Tibial nerve (tissue), 4 donors: ENCODE measurements at regions not wholly inside any gene's neighbourhood (a gene's known extent, or its start where the extent isn't known, plus 50 kb on each side); places are given as distances from the start of the nearest gene placed in this dataset.

Source experiments
- EP300 ChIP-seq, 2 donors: sonication (generic); formaldehyde crosslinking; IDR thresholded peaks; one replicate each; pipeline ENCODE4 v1.6.1; 2017; ENCODE audit warnings: antibody characterized with exemption in 2 of 2, mild to moderate bottlenecking in 1 of 2
- POLR2A ChIP-seq, 2 donors: fragments of 450-650 bp; IDR thresholded peaks; one replicate each; pipeline ENCODE4 v1.6.1; 2017; ENCODE audit warnings: antibody characterized with exemption in 2 of 2, mild to moderate bottlenecking in 2 of 2, moderate library complexity in 2 of 2
- TF ChIP-seq, protein P1 (sequence below), 5 experiments: fragments of 200-600 bp in 3 of 5; fragments of 450-650 bp in 2 of 5; sonication (generic) in 3 of 5; IDR thresholded peaks; one replicate each; pipeline ENCODE4 v1.5.1; 2016 to 2019; ENCODE audit warnings: antibody characterized with exemption in 5 of 5, mild to moderate bottlenecking in 3 of 5, moderate library complexity in 2 of 5

DNA sequence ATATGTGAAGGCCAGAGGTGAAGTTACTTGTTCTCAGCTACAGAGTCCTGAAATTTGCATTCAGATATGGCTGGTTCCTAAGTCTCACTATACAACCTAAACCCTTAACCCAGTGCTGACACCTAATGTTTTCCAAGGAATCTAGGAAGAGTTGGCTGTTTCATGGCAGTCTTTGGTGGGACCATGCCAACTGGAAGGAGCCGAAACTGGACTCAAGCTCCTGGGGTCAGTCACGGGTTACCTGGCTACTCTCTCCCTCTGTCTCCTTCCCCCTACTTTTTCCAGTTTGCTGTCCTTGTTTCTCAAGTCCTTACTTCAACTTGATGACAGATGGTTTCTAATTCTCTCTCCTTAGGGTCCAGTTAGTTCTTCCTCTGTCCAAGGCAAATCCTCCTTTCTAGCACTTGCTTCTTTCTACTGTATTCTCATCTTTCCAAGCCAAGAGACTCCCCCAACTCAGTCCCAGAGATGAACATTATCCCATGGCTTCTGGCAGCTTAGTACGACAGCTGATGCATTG, 88.6 kb upstream of the COL6A5 start:
- TF ChIP-seq, protein P1, sequence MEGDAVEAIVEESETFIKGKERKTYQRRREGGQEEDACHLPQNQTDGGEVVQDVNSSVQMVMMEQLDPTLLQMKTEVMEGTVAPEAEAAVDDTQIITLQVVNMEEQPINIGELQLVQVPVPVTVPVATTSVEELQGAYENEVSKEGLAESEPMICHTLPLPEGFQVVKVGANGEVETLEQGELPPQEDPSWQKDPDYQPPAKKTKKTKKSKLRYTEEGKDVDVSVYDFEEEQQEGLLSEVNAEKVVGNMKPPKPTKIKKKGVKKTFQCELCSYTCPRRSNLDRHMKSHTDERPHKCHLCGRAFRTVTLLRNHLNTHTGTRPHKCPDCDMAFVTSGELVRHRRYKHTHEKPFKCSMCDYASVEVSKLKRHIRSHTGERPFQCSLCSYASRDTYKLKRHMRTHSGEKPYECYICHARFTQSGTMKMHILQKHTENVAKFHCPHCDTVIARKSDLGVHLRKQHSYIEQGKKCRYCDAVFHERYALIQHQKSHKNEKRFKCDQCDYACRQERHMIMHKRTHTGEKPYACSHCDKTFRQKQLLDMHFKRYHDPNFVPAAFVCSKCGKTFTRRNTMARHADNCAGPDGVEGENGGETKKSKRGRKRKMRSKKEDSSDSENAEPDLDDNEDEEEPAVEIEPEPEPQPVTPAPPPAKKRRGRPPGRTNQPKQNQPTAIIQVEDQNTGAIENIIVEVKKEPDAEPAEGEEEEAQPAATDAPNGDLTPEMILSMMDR (IDR thresholded peaks at IDR 0.05): no peak
- TF ChIP-seq POLR2A (IDR thresholded peaks at IDR 0.05) (no peak), EP300 (IDR thresholded peaks at IDR 0.05) (no peak)
